Osteocyte (in vitro differentiated cells): ENCODE measurements at regions not wholly inside any gene's neighbourhood (a gene's known extent, or its start where the extent isn't known, plus 50 kb on each side); places are given as distances from the start of the nearest gene placed in this dataset.

ENCODE experiments used
- DNase-seq: peaks from one replicate; pipeline ENCODE4 v3.0.0; 2021; ENCODE audit warnings: mixed read lengths; ENCODE audit not compliant: unreplicated experiment; ENCODE audit errors: extremely low spot score
- H3K27ac Mint-ChIP-seq: one replicate; pipeline ENCODE4 v1.8.0; 2021; ENCODE audit warnings: mild to moderate bottlenecking, mixed read lengths; ENCODE audit not compliant: unreplicated experiment
- H3K27me3 Mint-ChIP-seq: one replicate; pipeline ENCODE4 v1.8.0; 2021; ENCODE audit warnings: mixed read lengths; ENCODE audit not compliant: unreplicated experiment
- H3K36me3 Mint-ChIP-seq: one replicate; pipeline ENCODE4 v1.8.0; 2021; ENCODE audit warnings: mixed read lengths; ENCODE audit not compliant: unreplicated experiment
- H3K4me1 Mint-ChIP-seq: one replicate; pipeline ENCODE4 v1.8.0; 2021; ENCODE audit warnings: mixed read lengths; ENCODE audit not compliant: unreplicated experiment
- H3K4me3 Mint-ChIP-seq: one replicate; pipeline ENCODE4 v1.8.0; 2021; ENCODE audit warnings: mild to moderate bottlenecking, moderate library complexity, mixed read lengths; ENCODE audit not compliant: unreplicated experiment
- H3K9me3 Mint-ChIP-seq: one replicate; pipeline ENCODE4 v1.8.0; 2021; ENCODE audit warnings: mixed read lengths; ENCODE audit not compliant: unreplicated experiment
- CTCF ChIP-seq: fragments of 200-600 bp; sonication (generic); IDR thresholded peaks from 2 replicates; pipeline ENCODE4 v1.5.0; 2021; ENCODE audit warnings: antibody characterized with exemption, mild to moderate bottlenecking, moderate library complexity

DNA sequence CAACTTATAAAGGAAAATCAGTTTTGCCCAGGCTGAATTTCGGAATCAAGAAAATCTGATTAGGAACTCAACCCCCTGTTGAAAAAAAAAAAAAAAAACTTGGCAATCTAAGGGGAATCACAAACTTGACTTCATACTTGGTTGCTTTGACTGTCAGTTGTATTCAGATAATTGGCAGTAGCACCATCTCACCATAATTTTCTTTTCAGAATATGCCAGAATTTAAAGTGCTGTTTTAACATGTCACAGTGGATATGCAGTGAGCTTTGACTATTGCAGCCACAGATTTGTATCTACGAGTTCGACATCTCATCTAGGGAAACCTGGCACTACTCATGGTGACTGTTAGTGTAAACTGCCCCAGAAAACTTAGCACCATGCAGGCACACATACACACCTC lies 761.4 kb upstream of the KLHL29 start:
- no peaks in the 10 kb centered on the region for H3K4me1 Mint-ChIP-seq
- peaks cover 6% of the 10 kb centered on the region for H3K9me3 Mint-ChIP-seq
- TF ChIP-seq CTCF: no peak
- no peak overlapping the region for H3K4me3 Mint-ChIP-seq
- DNase-seq: no peak
- H3K27ac Mint-ChIP-seq: no peak overlapping the region
- no peaks in the 10 kb centered on the region for H3K27me3 Mint-ChIP-seq
- H3K36me3 Mint-ChIP-seq: no peaks in the 10 kb centered on the region

- H3K27me3 Mint-ChIP-seq: no peaks in the 10 kb centered on the region
- H3K4me3 Mint-ChIP-seq: no peak overlapping the region
- DNase-seq: no peak
- no peak overlapping the region for H3K27ac Mint-ChIP-seq
- no peak for TF ChIP-seq CTCF
- H3K4me1 Mint-ChIP-seq: no peaks in the 10 kb centered on the region
- no peaks in the 10 kb centered on the region for H3K36me3 Mint-ChIP-seq
- H3K9me3 Mint-ChIP-seq: peaks cover 8% of the 10 kb centered on the region
These were observed 758.4 kb upstream of the KLHL29 start for GRCh38 chr2:22626621-22627020.

GRCh38 chr2:22628221-22628620 lies 756.8 kb upstream of the KLHL29 start:
- H3K27ac Mint-ChIP-seq: no peak overlapping the region
- TF ChIP-seq CTCF: no peak
- no peaks in the 10 kb centered on the region for H3K36me3 Mint-ChIP-seq
- no peak for DNase-seq
- peaks cover 11% of the 10 kb centered on the region for H3K9me3 Mint-ChIP-seq
- H3K4me3 Mint-ChIP-seq: no peak overlapping the region
- no peaks in the 10 kb centered on the region for H3K4me1 Mint-ChIP-seq
- H3K27me3 Mint-ChIP-seq: no peaks in the 10 kb centered on the region

DNA sequence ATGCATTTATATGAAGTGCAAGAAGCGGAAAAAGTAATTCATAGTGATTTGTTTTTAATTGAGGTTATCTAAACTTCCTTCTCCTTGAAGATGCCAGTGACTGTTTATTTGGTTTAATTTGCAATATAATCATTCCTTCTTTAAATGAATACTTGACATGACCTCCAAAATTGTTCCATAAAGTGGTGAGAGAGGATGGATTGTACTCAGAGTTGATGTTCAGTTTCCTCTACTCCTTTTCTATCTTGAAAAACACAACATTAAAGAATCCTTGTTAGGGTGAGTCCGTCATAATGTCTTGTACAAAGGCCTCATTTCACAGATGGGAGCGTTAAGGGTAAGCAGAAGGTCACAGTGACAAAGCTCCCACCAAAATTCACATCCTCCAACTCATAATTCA lies 756.1 kb upstream of the KLHL29 start:
- no peak for TF ChIP-seq CTCF
- H3K9me3 Mint-ChIP-seq: peaks cover 11% of the 10 kb centered on the region
- DNase-seq: no peak
- H3K27me3 Mint-ChIP-seq: no peaks in the 10 kb centered on the region
- H3K4me3 Mint-ChIP-seq: no peak overlapping the region
- H3K4me1 Mint-ChIP-seq: no peaks in the 10 kb centered on the region
- H3K27ac Mint-ChIP-seq: no peak overlapping the region
- H3K36me3 Mint-ChIP-seq: no peaks in the 10 kb centered on the region

- H3K4me3 Mint-ChIP-seq: no peak overlapping the region
- no peak for TF ChIP-seq CTCF
- H3K9me3 Mint-ChIP-seq: peaks cover 14% of the 10 kb centered on the region
- H3K27ac Mint-ChIP-seq: no peak overlapping the region
- H3K4me1 Mint-ChIP-seq: no peaks in the 10 kb centered on the region
- DNase-seq: no peak
- no peaks in the 10 kb centered on the region for H3K27me3 Mint-ChIP-seq
- no peaks in the 10 kb centered on the region for H3K36me3 Mint-ChIP-seq
These were observed 750.8 kb upstream of the KLHL29 start for GRCh38 chr2:22634167-22634566.
